CD4-positive, alpha-beta T cell (primary cell): ENCODE measurements at regions not wholly inside any gene's neighbourhood (a gene's known extent, or its start where the extent isn't known, plus 50 kb on each side); places are given as distances from the start of the nearest gene placed in this dataset.

Experiments used
- ATAC-seq: fragments of 200-7000 bp; cut with Tn5 transposase; one replicate; pipeline ENCODE4 v1.10.0; 2022; ENCODE audit warnings: mild to moderate bottlenecking; ENCODE audit not compliant: poor library complexity
- CTCF ChIA-PET: fragments of 350-600 bp; sonication (Branson Sonifier 250); formaldehyde crosslinking; loops from one replicate; lab custom pipeline; 2021; ENCODE audit warnings: antibody characterized with exemption, inconsistent platforms; lab: Charles Lee
- POLR2A ChIA-PET: fragments of 350-600 bp; sonication (Branson Sonifier 250); formaldehyde crosslinking; loops from one replicate; lab custom pipeline; 2021; ENCODE audit warnings: antibody characterized with exemption, inconsistent platforms; lab: Charles Lee
- DNase-seq, 14 experiments: peaks; one replicate each; pipeline ENCODE4 v3.0.0-alpha.2; 2013 to 2020; ENCODE audit warnings: mixed read lengths in 2 of 14
- H3K27ac ChIP-seq, 2 donors: one replicate each; pipeline versions ENCODE4 v1.5.1 to v1.7.0; 2013; ENCODE audit warnings: low read length in 2 of 2, low read depth in 1 of 2, mild to moderate bottlenecking in 1 of 2
- H3K27me3 ChIP-seq, 2 experiments: 1 replicate in 1 of 2; 2 replicates in 1 of 2; pipeline versions ENCODE4 v1.6.1 to v1.7.0; 2013; ENCODE audit warnings: low read length in 2 of 2, control low read depth in 1 of 2, mild to moderate bottlenecking in 1 of 2, moderate library complexity in 1 of 2; ENCODE audit not compliant: insufficient read depth in 2 of 2, control insufficient read depth in 1 of 2
- H3K36me3 ChIP-seq: one replicate; pipeline ENCODE4 v1.6.1; 2013; ENCODE audit warnings: low read length, control low read depth; ENCODE audit not compliant: insufficient read depth
- H3K4me1 ChIP-seq: one replicate; pipeline ENCODE4 v1.6.1; 2013; ENCODE audit warnings: low read length, control low read depth; ENCODE audit not compliant: insufficient read depth
- H3K4me3 ChIP-seq: one replicate; pipeline ENCODE4 v1.5.1; 2013; ENCODE audit warnings: mild to moderate bottlenecking, low read length, moderate library complexity
- H3K9me3 ChIP-seq, 2 experiments: 1 replicate in 1 of 2; 2 replicates in 1 of 2; pipeline versions ENCODE4 v1.6.1 to v1.7.0; 2013; ENCODE audit warnings: low read length in 2 of 2, mild to moderate bottlenecking in 2 of 2, control low read depth in 1 of 2, moderate library complexity in 1 of 2; ENCODE audit not compliant: control insufficient read depth in 1 of 2, insufficient read depth in 1 of 2
- H3K27ac Mint-ChIP-seq: one replicate; pipeline ENCODE4 v1.8.0; 2020; ENCODE audit warnings: mixed read lengths
- H3K27me3 Mint-ChIP-seq: one replicate; pipeline ENCODE4 v1.8.0; 2021; ENCODE audit warnings: mixed read lengths
- H3K36me3 Mint-ChIP-seq: one replicate; pipeline ENCODE4 v1.8.0; 2021; ENCODE audit warnings: low read depth, mixed read lengths
- H3K4me1 Mint-ChIP-seq: one replicate; pipeline ENCODE4 v1.8.0; 2021; ENCODE audit warnings: low read depth, mixed read lengths
- H3K4me3 Mint-ChIP-seq: one replicate; pipeline ENCODE4 v1.8.0; 2020; ENCODE audit warnings: mild to moderate bottlenecking, mixed read lengths
- H3K9me3 Mint-ChIP-seq: one replicate; pipeline ENCODE4 v1.8.0; 2020; ENCODE audit warnings: mixed read lengths
- CTCF ChIP-seq: fragments of 200-600 bp; IDR thresholded peaks from one replicate; pipeline ENCODE4 v1.8.0; 2022; ENCODE audit warnings: antibody characterized with exemption, mild to moderate bottlenecking
- intact Hi-C, 2 experiments: fragments of 100-400 bp; cut with DNase I in 1 of 2; cut with micrococcal nuclease in 1 of 2; formaldehyde crosslinking; loops; one replicate each; pipeline versions ENCODE4 v1.15.1 to v1.9.0; 2023 to 2025; cut with DNase I, micrococcal nuclease

GRCh38 chr4:125084608-125085007 lies 230.1 kb upstream of the FAT4 start:
- H3K9me3 ChIP-seq: peaks cover 0 to 7% of the 10 kb centered on the region in 2 experiments
- ATAC-seq: no peak
- TF ChIP-seq CTCF: no peak
- no peaks in the 10 kb centered on the region for H3K4me1 ChIP-seq
- ChIA-PET POLR2A (no interaction called here), CTCF (no interaction called here)
- H3K27ac Mint-ChIP-seq: no peak overlapping the region
- no peaks in the 10 kb centered on the region for H3K27me3 Mint-ChIP-seq
- no peaks in the 10 kb centered on the region for H3K27me3 ChIP-seq
- no peak overlapping the region for H3K4me3 Mint-ChIP-seq
- no peak overlapping the region for H3K4me3 ChIP-seq
- no peaks in the 10 kb centered on the region for H3K36me3 ChIP-seq
- no peaks in the 10 kb centered on the region for H3K4me1 Mint-ChIP-seq
- H3K36me3 Mint-ChIP-seq: no peaks in the 10 kb centered on the region
- H3K27ac ChIP-seq: no peak overlapping the region
- no peak for DNase-seq
- intact Hi-C loops: no loop called here
- H3K9me3 Mint-ChIP-seq: no peaks in the 10 kb centered on the region

GRCh38 chr4:125082729-125083417 lies 231.9 kb upstream of the FAT4 start:
- Histone ChIP-seq H3K9me3 (peaks cover 0 to 7% of the 10 kb centered on the region in 2 experiments), H3K27me3 (no peaks in the 10 kb centered on the region), H3K4me1 (no peaks in the 10 kb centered on the region), H3K36me3 (no peaks in the 10 kb centered on the region), H3K27ac (no peak overlapping the region), H3K4me3 (no peak overlapping the region)
- Mint-ChIP-seq H3K4me1 (no peaks in the 10 kb centered on the region), H3K27ac (no peak overlapping the region), H3K4me3 (no peak overlapping the region), H3K9me3 (no peaks in the 10 kb centered on the region), H3K36me3 (no peaks in the 10 kb centered on the region), H3K27me3 (no peaks in the 10 kb centered on the region)
- POLR2A ChIA-PET: no interaction called here
- TF ChIP-seq CTCF: no peak
- DNase-seq (no peak), ATAC-seq (no peak)
- intact Hi-C loops: no loop called here
- CTCF ChIA-PET: no interaction called here

GRCh38 chr4:125072269-125072668 lies 242.5 kb upstream of the FAT4 start:
- DNase-seq: no peak
- H3K27ac ChIP-seq: no peak overlapping the region
- CTCF ChIA-PET: no interaction called here
- no peak for ATAC-seq
- H3K4me1 ChIP-seq: no peaks in the 10 kb centered on the region
- no peaks in the 10 kb centered on the region for H3K9me3 ChIP-seq
- H3K27me3 ChIP-seq: no peaks in the 10 kb centered on the region
- Mint-ChIP-seq H3K27me3 (no peaks in the 10 kb centered on the region), H3K4me1 (no peaks in the 10 kb centered on the region), H3K27ac (no peak overlapping the region), H3K4me3 (no peak overlapping the region), H3K36me3 (no peaks in the 10 kb centered on the region), H3K9me3 (peaks cover 3% of the 10 kb centered on the region)
- POLR2A ChIA-PET: no interaction called here
- H3K36me3 ChIP-seq: no peaks in the 10 kb centered on the region
- H3K4me3 ChIP-seq: no peak overlapping the region
- intact Hi-C loops: no loop called here
- no peak for TF ChIP-seq CTCF
